NCI-H187 treated with DMSO at 0.1 percent for 48 hours (cell line): ENCODE measurements at regions not wholly inside any gene's neighbourhood (a gene's known extent, or its start where the extent isn't known, plus 50 kb on each side); places are given as distances from the start of the nearest gene placed in this dataset.
A peak's percentile ranks its signal among the peaks of the same experiment; 100 is the strongest.
"Not testable (repeated sequence)": the region's sequence is repeated elsewhere in the genome, so short reads cannot be mapped to it uniquely, and the experiment has no call there.

Experiments used
- DNase-seq: peaks from one replicate; lab custom pipeline; 2025; lab: John Stamatoyannopoulos, UW

DNA sequence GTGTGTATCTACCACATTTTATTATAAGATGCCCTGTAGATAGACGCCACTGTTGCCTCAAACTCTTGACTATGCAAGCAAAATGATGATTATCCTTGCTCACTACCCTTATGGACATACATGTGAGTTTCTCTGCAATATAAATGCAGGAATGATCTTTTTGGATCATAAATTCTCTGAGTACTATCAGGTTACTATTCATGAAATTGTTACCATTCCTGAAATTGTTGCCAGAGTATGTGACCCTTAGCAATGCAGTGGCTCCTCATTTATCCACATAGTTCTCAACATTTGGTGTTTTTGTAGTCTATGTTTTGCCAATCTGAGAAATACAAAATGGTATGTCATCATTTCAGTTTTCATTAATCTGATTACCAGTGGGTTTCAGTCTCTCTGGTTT lies 166.2 kb upstream of the FAM3C start:
- no peak for DNase-seq

- DNase-seq = no peak
Measured at GRCh38 chr7:121561717-121562116, 165.6 kb upstream of the FAM3C start.

DNA sequence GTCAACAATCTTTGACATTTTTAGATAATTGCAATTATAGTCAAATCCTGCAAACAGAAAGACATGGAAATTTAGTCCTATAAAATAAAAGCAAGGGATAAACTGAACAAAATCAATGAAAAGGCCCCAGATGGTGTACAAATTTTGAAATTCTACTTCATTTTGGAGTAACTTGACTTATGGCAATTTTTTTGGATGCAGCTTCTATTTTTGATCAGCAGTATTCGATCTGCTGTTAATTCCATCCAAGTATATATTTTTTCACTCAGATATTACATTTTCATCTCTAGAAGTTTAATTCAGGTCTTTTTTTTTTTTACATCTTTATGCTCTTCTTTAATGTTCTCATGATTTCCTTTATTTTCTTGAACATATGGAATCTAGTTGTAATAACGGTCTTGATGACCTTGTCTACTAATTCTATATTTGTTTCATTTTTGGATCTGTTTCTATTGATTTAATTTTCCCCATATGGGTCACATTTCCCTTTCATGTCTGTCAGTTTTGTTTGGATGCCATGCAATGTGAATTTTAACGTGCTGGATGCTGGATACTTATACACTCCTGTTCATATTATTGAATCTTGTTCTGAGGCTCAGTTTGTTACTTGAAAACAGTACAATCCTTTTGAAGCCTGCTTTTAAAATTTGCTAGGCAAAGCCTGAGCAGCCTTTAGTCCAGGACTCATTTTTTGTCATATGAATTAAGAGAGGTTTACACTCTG lies 164.3 kb upstream of the FAM3C start:
- no peak for DNase-seq

- DNase-seq = no peak
Measured at GRCh38 chr7:121558288-121558687, 162.2 kb upstream of the FAM3C start.

- DNase-seq = no peak
Measured at GRCh38 chr7:121557034-121557892, 161.2 kb upstream of the FAM3C start.

GRCh38 chr7:121555558-121555957 lies 159.4 kb upstream of the FAM3C start:
- no peak for DNase-seq

GRCh38 chr7:121547544-121548092 lies 151.5 kb upstream of the FAM3C start:
- peak; percentile 57 for DNase-seq

DNA sequence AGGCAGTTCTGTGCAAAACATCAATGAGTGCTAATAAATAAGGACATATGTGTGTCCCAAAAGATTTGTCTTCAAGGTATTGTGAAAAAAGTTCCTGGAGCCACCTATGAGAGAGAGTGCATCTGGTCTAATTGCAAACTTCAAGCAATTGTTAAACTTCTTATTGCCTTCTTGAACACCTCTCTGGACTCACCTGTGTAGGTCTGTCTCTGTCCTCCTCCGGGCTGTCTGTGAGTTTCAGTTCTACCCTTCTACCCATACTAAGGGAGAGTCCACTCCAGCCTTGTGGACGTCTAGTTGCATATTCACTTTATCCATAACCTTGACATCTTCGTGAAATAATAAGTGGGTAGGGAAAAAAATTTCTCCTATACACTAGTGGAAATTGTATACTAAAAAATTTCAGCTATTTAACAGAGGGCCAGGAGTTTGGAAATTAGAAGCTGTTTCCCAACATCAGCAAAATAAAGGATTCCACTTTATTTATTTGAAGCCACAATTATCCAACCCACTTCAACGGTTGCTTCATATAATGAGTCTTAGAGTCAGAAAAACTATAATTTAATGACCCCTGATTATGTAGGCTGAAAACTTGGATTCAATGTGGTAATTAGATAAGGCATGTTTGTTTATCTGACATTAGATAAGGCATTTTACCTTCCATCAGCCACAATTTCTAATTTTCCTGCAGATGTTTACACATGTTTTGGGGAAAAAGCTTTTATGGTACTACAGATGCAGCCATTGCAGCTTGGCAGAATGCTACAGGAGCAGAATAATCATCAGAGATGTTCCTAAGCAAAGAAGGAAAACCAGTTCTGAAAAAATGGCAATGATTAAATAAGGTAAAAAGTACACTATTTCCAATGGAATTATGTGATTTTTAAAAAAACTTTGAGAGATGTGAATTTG lies 150.8 kb upstream of the FAM3C start:
- DNase-seq = no peak

DNA sequence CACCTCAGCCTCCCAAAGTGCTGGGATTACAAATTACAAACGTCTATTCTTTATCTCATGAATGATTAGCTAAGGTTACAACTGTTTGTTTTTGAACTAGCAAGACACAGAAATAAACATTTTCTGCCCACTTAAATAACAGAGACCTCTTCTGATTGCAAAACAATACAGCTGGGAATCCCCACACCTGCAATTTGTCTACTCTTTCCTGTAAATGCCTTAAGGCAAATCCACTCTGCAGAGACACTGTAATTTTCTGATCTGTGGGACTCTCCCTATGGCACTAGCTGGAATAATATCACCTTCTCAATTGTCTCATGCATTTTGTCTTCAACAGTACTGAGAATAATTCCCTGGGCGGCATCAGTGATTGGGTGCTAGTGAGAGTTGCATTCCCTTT lies 149.3 kb upstream of the FAM3C start:
- no peak for DNase-seq

DNA sequence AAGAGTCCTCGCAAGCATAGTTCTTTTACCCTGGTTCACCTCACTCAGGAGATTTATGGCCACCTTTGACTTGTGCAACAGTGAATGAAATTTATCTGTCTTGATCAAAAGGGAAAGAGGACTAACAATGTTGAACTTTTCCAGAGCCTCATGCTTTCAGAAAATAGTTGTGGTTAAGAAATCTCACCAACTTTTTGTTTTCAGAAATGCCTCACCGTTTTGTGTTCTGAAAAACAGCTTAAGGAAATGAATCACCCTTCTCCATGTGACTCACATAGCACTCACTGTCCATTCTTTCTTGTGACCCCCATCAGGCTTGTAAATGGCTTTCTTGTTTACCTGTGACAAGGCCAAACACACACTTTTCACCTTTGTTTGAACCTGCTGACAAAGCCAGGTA lies 148.6 kb upstream of the FAM3C start:
- no peak for DNase-seq

GRCh38 chr7:121544238-121544637 lies 148.1 kb upstream of the FAM3C start:
- DNase-seq = no peak

DNA sequence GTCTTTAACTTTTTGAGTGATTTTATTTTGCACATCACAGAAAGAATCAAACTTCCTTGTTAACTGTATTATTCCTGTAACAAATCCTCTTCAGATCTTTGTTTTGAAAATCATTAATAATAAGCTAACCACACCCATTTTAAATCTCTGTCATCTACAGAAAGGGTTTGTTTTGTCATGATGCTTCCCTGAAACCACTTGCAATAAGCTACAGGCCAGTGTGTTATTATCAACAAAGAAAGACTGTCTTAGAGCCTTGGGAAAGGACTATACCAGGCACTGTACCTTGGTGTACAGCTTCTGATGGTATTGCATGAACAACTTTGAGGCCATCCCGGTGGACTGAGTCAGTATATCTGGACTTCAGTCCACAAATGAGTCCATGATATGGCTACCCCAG lies 145.3 kb upstream of the FAM3C start:
- DNase-seq = no peak

GRCh38 chr7:121540138-121540537 lies 144.0 kb upstream of the FAM3C start:
- no peak for DNase-seq

DNA sequence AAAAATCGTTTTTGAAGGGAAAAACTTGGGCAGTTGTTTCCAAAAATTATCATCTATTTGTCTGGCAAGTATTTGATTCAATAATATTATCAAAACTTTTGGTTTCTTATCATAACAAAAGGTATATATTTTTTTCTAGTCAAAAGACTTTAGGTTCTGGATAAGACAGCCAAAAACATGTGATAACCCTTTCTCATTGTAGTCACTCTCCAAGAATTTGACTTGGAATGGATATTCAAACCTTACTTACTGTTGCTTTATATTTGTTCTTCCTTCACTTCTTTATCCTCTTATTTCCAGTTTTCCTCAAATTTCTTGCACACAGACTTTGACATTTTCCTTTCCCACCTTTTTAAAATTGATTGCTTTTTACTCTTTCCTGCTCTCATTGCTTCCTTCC lies 140.9 kb upstream of the FAM3C start:
- DNase-seq = no peak

DNA sequence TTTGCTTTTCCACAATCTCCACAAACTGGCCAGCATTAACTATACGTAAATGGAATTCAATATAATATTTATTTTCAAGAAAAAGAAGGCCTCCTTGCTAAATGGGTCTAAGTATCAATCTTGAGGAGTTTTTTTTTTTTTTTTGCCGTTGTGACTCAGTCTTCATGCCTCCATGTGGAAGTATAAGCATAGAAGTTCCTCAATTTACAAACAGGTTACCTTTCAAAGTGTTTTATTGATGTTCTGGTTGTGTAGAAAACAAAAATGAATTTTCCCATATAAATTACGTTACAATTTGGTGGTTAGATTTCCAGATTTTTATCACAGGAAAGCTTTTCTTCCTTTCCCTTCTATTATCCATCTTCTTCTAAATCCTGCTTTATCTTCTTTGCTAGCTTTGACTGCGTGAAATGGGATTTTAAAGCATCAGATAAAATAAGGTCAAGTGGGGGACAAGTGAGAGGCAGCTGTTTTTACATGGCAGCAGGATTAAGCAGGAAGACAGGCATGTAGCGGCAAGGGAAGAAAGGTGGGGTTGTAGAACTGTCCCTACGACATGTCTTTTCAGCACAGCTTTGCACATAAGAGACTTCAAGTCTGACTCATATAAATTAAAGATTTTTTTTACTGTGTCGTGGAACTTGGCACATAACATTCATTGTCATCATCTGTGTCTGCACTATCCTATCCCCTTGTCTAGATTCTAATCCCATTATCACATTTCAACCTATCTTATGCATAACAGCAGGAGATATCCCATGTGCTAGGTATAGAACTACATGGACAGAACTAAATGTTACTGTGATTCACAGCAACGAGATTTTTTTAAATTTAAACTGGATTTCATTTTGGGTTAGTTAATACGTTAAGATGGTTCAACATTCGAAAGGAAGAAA lies 135.3 kb upstream of the FAM3C start:
- DNase-seq = no peak

- DNase-seq = no peak
Measured at GRCh38 chr7:121530227-121531174, 134.4 kb upstream of the FAM3C start.

DNA sequence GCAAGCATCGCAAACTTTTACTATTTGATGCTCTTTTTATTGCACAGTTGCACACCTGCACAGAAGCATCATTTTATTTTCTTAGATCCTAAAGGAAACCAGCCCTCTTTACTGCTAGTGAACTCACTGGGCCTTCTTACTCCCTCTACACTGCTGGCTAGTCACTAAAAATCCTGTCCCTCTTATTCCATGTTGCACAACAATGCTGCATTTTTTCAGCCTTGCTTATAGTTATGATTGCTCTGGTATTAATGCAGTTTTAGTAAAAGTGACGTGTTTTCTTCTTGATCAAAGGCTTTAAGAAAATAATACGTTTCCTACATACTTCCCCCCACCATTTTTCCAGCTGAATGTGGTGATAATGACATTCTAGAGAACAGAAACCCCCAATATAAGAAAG lies 132.9 kb upstream of the FAM3C start:
- no peak for DNase-seq

- DNase-seq = not testable (repeated sequence)
Measured at GRCh38 chr7:121526210-121526609, 130.1 kb upstream of the FAM3C start.

GRCh38 chr7:121525155-121525819 lies 129.2 kb upstream of the FAM3C start:
- no peak for DNase-seq
